Keratinocyte (primary cell): ENCODE measurements at regions not wholly inside any gene's neighbourhood (a gene's known extent, or its start where the extent isn't known, plus 50 kb on each side); places are given as distances from the start of the nearest gene placed in this dataset.
"Not testable (repeated sequence)": the region's sequence is repeated elsewhere in the genome, so short reads cannot be mapped to it uniquely, and the experiment has no call there.

Source experiments
- CTCF ChIP-seq, 3 experiments: IDR thresholded peaks in 1 of 3; conservative IDR thresholded peaks in 1 of 3; optimal IDR thresholded peaks in 1 of 3; 2 replicates in 2 of 3; 3 replicates in 1 of 3; pipeline versions ENCODE3 to v1.5.1; 2011; ENCODE audit warnings: low read length in 3 of 3, mild to moderate bottlenecking in 3 of 3, moderate library complexity in 2 of 3, control low read depth in 1 of 3, inconsistent platforms in 1 of 3; ENCODE audit not compliant: insufficient read depth in 2 of 3; ENCODE audit errors: extremely low read depth in 1 of 3
- EZH2 ChIP-seq: IDR thresholded peaks from one replicate; pipeline ENCODE4 v1.6.1; 2012; ENCODE audit warnings: inconsistent platforms, mild to moderate bottlenecking, low read length, moderate library complexity

- TF ChIP-seq CTCF (optimal IDR thresholded peaks at IDR 0.05 in 1 of 3, IDR thresholded peaks at IDR 0.05 in 1 of 3, conservative IDR thresholded peaks at IDR 0.05 in 1 of 3; ENCODE audit: extremely low read depth in 1 of 3, insufficient read depth in 2 of 3, low read length in 3 of 3); EZH2: not testable (repeated sequence)
These were observed 229.7 kb downstream of the MREG start for GRCh38 chr2:215783640-215784039.
